C4-2B (cell line): ENCODE measurements at regions not wholly inside any gene's neighbourhood (a gene's known extent, or its start where the extent isn't known, plus 50 kb on each side); places are given as distances from the start of the nearest gene placed in this dataset.

Source experiments
- CTCF ChIP-seq: fragments of 450-650 bp; conservative IDR thresholded peaks from 2 replicates; pipeline ENCODE4 v1.5.1; 2017; ENCODE audit warnings: mild to moderate bottlenecking
- ZFX ChIP-seq: fragments of 450-650 bp; IDR thresholded peaks from 2 replicates; pipeline ENCODE4 v1.6.1; 2017

DNA sequence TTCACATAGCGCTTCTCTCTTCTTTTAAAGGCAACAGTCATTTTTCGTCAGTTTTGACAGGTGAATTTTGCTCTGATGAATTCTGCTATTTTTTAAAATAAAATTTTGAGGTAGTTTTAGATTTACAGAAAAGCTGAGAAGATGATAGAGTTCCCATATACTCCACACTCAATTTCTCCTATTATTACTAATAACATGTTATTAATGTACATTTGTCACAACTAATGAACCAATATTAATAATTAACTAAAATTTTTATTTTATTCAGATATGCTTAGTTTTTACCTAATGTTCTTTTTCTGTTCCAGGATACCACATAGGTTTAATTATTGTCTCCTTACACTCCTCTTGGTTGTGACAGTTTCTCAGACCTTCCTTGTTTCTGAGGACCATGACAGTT lies 197.0 kb downstream of the ZC3H11B start:
- no peak for TF ChIP-seq CTCF
- TF ChIP-seq ZFX, result no peak
